GM12864 (cell line): ENCODE measurements at regions not wholly inside any gene's neighbourhood (a gene's known extent, or its start where the extent isn't known, plus 50 kb on each side); places are given as distances from the start of the nearest gene placed in this dataset.
A peak's percentile ranks its signal among the peaks of the same experiment; 100 is the strongest.

ENCODE experiments used
- DNase-seq: peaks from one replicate; pipeline ENCODE4 v3.0.0-alpha.2; 2011; ENCODE audit warnings: low read depth
- H3K4me3 ChIP-seq: 2 replicates; pipeline ENCODE4 v1.5.1; 2011; ENCODE audit warnings: mild to moderate bottlenecking, low read depth, low read length, control low read depth
- CTCF ChIP-seq: IDR thresholded peaks from 2 replicates; pipeline ENCODE4 v1.5.1; 2011; ENCODE audit warnings: low read depth, mild to moderate bottlenecking, moderate library complexity, low read length, control low read depth, inconsistent platforms; ENCODE audit errors: missing control alignments

GRCh38 chr7:18356191-18356645, 139.3 kb upstream of the HDAC9 start:
- DNase-seq = no peak
- peak; percentile 40 for TF ChIP-seq CTCF
- no peak overlapping the region for H3K4me3 ChIP-seq

GRCh38 chr7:18357691-18358090, 137.9 kb upstream of the HDAC9 start:
- TF ChIP-seq CTCF = peak; percentile 48
- no peak overlapping the region for H3K4me3 ChIP-seq
- DNase-seq = no peak

- no peak overlapping the region for H3K4me3 ChIP-seq
- DNase-seq = no peak
- no peak for TF ChIP-seq CTCF
These were observed 133.8 kb upstream of the HDAC9 start for GRCh38 chr7:18361756-18362155.

GRCh38 chr7:18363751-18364380, 131.7 kb upstream of the HDAC9 start:
- TF ChIP-seq CTCF = no peak
- H3K4me3 ChIP-seq = no peak overlapping the region
- no peak for DNase-seq

- no peak for DNase-seq
- H3K4me3 ChIP-seq = no peak overlapping the region
- TF ChIP-seq CTCF = no peak
These were observed 131.2 kb upstream of the HDAC9 start for GRCh38 chr7:18364396-18364795.

- no peak for TF ChIP-seq CTCF
- H3K4me3 ChIP-seq = no peak overlapping the region
- no peak for DNase-seq
These were observed 129.2 kb upstream of the HDAC9 start for GRCh38 chr7:18366394-18366793.

GRCh38 chr7:18369011-18369410, 126.5 kb upstream of the HDAC9 start:
- no peak for TF ChIP-seq CTCF
- no peak for DNase-seq
- H3K4me3 ChIP-seq = no peak overlapping the region
